HCEC 1CT (cell line): ENCODE measurements at regions not wholly inside any gene's neighbourhood (a gene's known extent, or its start where the extent isn't known, plus 50 kb on each side); places are given as distances from the start of the nearest gene placed in this dataset.

Experiments
- DNase-seq: peaks from one replicate; pipeline ENCODE4 v3.0.0-alpha.2; 2017

DNA sequence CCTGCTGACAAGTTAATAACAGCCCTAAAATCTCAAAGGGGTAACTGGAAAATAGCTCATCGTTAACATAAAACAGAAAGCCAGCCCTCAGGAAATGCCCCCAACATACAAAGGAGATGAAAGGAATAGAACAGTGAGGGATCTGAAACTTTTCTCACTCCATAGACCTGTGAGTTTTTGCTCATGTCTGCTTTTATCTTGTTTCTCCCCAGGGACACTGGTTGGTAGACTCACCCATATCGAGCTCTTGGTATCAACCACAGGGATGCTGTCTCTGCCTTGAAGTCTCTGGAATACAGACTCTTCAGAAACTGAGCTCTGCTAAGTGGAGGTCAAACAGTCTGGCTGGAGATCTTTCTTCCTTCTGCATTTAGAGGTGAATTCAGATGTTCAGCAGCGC is 77.4 kb upstream of the CAMK1G start:
- DNase-seq, result no peak

DNA sequence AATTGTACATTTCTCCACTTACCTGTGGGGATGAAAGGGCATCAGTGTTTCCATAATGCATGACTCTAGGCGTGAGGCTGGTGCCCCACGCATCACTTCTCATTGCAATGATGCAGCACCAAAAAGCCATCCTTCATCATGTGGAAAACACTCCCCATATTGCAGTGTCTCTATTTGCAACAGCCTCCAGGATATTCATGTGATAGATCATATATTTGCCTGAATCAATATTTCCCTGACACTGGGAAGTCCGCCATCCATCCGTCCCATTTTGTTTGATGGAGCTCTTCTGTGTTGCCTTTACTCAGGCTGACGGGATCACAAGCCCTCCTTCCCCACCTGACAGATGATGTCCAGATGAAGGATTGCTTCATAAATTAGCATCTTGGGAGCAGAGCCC is 74.5 kb upstream of the CAMK1G start:
- DNase-seq, result no peak

DNA sequence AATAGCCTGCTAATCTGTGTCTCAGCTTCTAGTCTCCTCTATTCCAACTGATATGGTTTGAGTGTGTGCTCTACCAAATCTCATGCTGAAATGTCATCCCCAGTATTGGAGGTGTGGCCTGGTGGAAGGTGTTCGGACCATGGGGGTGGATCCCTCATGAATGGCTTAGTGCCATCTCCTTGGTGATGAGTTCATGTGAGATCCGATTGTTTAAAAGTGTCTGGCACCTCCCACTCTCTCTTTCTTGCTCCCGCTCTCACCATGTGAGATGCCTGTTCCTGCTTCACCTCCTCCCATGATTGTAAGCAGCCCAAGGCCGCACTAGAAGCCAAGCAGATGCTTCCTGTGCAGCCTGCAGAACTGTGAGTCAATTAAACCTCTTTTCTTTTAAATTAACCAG is 73.5 kb upstream of the CAMK1G start:
- DNase-seq, result no peak

DNA sequence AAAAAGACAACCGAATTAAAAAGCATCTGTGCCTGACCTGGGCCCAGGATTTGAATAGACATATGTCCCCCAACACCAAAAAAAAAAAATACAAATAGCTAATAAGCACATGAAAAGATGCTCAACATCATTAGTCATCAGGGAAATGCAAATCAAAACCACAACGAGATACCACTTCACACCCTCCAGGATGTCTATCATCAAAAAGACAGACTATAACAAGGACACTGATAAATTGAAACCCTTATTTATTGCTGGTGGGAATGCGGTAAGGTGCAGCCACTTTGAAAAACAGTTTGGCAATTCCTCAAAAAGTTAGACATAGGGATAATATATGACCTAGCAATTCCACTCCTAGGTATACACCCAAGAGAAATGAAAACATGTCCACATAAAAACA is 72.3 kb upstream of the CAMK1G start:
- no peak for DNase-seq

DNA sequence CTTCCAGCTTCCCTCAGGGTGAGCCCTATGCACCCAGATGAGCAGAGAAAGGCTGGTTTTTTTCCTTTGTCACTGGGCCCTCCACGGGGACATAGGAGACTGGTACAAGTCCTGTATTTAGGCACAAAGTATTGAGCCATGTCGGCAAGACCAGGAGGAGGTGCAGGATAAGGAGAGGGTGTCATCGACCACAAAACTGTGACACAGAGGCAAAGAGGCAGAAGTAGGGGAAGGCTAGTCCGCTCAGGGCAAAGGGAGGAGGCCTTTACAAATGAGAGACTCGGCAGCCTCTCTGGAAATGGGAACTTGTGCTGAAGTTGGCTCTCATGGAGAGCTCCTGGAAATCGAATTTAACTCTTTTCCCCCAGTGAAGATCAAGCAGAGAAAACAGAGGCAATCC is 70.7 kb upstream of the CAMK1G start:
- DNase-seq, result peak; percentile 24

DNA sequence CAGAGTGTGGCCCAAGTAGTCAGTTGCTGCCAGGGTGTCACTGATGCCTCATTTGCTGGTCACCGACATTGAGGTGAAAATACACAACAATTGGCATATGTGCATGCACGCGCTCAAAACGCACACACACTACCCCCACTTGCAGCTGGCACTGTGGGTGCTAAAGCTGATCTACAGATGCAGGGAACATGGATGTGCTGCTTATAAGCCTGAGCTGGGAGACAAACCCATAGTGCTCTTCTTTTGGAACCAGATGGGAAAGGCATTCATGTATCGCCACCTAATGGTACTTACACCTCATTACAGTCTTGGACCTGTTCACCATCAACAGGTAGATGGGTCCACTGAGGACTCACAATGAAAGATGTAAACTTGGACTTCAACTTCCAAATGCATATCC is 70.3 kb upstream of the CAMK1G start:
- peak; percentile 66 for DNase-seq

DNA sequence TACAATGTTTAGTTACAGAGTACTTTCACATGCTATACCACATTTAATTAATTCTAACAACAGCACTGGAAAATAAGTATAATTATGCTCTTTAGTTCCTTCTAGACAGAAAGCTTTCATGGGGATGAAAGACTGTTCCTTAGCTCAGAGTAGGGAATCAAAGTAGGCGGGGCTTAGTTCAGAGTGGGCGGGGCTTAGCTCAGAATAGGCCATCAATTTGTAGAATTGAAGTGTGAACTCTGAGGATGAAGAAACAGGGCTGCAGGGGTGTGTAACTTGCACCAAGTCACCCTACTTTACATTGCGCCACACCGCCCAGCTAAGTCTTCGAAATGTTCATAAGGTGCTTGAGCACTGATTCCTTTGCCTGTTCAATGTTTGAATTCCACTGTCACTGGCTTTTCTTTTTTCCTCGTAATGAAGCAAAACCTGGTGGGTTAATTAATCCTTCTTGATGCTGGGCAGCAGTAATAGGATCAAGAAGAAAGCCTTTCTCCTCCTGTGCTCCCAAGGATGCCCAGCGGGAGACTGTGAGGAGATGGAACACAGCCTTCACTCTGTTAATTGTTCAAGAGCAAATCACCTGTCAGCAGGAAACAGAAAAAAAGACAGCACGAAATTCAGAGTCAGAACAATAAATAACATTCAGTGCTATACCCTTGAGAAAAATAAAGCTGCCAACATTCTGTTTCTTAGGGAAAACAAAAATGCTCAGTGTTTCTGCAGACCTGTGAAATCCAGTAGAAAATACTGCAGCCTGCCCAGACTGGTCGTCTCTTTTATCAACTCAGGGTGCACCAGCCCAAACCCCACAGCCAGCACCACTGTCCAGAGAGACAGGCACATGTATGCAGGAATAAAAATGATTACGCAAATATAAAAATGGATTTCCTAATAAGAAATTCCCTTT is 66.5 kb upstream of the CAMK1G start:
- no peak for DNase-seq

DNA sequence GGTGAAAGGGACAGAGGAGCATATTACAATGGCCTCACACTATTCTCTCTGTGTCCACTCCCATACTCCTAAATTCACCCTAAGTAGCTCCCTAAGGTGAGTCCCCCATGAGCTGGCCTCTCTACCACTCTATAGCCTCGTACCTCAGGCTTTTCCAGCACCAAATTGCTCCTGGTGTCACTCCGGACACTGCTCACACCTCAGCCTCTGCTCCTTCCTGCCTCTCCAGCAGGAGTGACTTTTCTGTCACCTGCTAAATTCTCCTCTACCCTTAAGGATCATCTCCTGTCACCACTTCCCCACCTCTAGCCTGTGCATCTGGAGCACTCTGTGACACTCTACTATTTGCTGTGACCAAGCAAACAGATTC is 65.8 kb upstream of the CAMK1G start:
- no peak for DNase-seq

DNA sequence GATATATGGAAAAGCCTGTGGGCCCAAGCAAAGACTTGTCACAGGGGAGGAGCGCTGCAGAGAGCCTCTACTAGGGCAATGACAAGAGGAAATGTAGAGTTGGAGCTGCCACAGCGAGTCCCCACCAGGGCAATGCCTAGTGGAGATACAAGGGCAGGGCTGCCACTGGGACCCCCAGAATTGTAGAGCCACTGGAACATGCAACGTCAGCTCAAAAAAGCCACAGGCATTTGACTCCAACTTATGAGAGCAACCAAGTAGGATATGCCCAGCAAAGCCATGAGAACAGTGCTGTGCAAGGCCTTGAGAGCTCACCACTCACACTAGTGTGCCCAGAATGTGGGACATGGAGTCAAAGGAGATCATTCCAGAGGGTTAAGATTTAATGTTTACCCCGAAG is 63.7 kb upstream of the CAMK1G start:
- DNase-seq, result no peak

DNA sequence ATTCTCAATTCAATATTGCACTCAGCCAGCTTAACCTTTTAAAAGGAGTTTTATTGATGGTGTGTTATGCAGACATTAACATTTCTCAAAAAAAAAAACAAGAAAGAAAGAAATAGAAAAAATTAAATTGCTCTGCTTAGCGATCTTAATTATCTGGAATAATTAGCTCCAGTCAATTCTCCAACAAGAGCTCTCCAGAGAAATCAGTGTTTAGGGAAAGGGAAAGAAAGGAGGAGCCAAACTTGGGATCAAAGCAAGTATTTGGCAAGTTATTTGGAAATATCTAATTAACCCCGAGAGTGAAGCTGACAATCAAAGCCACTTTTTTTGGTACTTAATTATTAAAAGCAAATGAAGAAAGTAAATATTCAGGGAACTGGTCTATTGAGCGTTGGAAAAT is 60.7 kb upstream of the CAMK1G start:
- no peak for DNase-seq

DNA sequence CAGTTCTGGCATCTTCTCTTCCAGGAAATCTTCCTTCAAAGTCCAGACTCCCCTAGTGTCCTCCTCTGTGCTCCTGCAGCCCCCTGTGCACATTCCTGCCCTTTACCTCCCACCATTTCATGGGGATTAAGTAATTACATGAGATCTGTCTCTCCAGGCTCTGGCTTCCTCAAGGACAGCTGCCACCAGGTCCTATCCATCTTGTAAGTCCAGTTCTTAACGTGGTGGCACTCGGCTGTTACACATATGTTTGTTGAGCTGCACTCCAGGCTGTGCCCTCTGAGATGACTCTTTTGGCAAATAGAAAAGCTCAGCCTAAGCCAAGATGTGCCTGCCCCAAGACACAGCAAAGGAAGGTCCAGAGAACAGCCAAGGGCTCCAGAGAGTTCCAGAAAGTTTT is 57.4 kb upstream of the CAMK1G start:
- no peak for DNase-seq

DNA sequence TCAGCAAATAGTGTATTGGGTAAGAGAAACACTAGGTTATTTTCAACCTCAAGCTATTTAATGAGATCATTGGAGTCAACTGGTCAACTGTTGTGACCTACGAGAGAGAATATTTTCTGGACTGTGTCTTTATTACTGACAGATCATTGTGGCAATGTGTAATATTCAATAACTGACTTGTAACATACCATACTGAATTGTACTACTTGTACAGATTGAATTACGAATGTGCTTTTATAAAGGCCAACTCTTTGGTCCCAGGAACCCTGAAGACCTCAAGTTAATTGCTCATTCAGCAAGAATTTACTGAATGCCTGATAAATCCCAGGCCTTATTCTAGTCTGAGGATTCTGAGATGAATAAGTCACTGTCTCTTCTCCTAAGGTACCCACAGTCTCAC is 56.1 kb upstream of the CAMK1G start:
- peak; percentile 85 for DNase-seq

DNA sequence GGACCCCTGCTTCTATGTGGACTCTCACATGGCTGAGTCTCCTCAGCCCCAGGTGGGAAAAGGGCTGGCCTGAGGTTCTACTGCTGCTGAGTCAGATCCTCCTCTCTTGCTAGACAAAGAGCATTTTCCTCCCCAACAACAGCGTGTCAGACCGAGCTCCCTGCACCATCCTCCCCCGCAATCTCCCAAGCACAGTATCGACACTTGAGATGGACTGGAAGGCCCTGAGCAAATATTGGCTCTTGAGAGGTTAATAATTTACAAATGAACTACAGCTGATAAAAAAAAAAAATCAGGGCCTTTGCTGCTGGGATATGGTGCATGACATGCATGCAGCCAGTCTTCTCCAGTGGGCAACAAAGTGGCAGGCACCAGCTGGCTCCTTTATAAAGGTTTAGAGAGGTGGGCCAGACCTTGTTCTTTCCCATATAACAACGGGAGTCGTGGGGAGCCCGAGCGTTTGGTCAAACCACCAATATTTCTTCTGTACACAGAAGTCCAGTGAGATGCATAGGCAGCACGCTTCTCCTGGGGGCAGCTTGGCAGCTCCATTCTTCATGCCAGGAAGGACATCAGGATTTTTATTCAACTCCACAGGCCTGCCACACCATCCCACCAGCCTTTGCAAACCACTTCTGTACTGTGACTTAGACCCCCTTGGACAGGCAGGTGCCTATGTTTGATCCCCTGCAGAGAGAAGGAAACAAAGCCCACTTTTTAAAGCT is 55.4 kb upstream of the CAMK1G start:
- peak; percentile 51 for DNase-seq

DNA sequence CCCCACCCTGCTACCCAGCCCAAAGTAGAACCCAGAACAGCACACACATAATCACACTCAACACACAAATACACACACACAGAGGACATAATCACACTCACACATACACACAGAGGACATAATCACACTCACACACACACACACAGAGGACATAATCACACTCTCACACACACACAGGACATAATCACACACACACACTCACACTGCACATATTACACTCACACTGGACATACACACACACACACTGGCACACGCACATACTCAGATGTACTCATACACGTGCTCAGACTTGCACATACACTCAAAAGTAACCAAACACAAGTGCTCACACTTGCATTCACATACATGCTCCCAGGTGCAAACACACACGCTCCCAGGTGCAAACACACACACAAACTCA is 54.3 kb upstream of the CAMK1G start:
- DNase-seq, result no peak

DNA sequence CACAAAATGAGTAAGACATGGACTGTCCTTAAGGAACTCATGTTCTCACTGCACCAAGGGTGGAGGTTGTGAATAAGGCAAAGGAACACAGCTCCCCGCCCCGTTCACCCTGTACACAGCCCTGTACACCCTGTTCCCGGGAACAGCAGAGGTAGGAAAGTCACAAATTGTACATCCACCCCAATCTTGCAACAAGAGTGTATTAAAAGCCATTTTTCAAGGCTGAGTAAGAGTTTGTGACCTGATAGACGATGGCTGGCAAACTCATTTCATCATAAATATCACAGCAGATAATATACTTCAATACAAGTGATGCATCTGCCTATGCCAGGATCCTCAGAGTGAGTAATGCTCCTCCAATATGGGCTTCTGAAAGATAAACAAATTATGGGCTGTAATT is 52.5 kb upstream of the CAMK1G start:
- peak; percentile 13 for DNase-seq

DNA sequence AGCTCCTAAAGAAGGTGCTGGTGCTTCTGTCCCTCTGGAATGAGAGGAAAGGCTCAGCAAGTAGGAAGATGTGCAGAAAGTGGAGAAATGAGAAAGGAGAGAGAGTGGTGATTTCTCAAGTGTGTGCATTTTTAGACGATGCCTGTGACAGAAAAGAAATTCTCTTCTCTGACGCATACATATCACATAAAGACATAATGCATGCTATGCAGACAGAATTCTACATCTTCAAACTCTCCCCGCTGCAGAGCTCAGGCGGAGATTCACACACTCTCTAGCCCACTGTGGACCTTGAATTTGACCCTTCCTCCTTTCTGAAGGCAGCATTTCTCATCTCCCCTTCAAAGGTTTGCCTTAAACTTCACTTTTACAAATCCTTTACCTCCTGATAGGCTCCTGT is 52.0 kb upstream of the CAMK1G start:
- DNase-seq, result no peak
